ENCODE measurements at regions not wholly inside any gene's neighbourhood (a gene's known extent, or its start where the extent isn't known, plus 50 kb on each side); places are given as distances from the start of the nearest gene placed in this dataset.

DNA sequence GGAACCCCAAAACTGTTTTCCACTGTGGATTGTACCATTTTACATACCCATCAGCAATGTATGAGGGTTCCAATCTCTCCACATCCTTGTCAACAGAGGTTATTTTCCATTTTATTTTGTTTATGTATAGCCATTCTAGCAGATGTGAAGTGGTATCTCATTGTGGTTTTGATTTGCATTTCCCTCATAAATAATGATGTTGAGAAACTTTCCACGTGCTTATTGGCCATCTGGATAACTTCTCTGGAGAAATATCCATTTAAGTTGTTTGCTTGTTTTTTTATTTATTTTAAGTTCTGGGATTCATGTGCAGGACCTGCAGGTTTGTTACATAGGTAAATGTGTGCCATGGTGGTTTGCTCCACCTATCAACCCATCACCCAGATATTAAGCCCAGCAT is 280.2 kb upstream of the USP25 start:
- TF ChIP-seq CTCF (IDR thresholded peaks at IDR 0.05) (no peak), POLR2A (IDR thresholded peaks at IDR 0.05) (no peak), EP300 (IDR thresholded peaks at IDR 0.05) (no peak)
